ENCODE measurements at regions not wholly inside any gene's neighbourhood (a gene's known extent, or its start where the extent isn't known, plus 50 kb on each side); places are given as distances from the start of the nearest gene placed in this dataset.

DNA sequence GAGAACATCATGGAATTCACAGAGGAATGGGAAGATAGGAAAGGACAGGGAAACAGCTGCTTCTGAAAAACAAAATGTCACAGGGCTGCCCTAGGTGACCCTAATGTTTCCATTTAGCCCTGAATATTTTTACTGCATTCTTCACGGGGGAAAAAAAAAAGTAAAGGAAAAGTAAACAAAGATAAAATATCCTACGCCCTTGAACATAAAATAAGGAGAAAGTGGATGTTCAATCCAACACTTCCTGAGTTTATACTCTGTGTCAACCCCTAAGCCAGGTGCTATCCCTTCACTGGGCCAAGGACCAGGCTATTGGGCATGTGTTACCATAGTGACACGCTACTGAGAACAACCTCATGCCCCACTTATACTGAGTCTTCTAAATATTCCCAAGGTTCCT, 84.7 kb downstream of the FAM76B start:
- Histone ChIP-seq H3K4me3 (replicated peaks; ENCODE audit: low read depth, low read length) (no peak overlapping the region), H3K27me3 (replicated peaks; ENCODE audit: control insufficient read depth, insufficient read depth, low read length) (no peaks in the 10 kb centered on the region), H3K36me3 (ENCODE audit: control insufficient read depth, insufficient read depth, low read length) (no peaks in the 10 kb centered on the region)
- TF ChIP-seq, protein P1, sequence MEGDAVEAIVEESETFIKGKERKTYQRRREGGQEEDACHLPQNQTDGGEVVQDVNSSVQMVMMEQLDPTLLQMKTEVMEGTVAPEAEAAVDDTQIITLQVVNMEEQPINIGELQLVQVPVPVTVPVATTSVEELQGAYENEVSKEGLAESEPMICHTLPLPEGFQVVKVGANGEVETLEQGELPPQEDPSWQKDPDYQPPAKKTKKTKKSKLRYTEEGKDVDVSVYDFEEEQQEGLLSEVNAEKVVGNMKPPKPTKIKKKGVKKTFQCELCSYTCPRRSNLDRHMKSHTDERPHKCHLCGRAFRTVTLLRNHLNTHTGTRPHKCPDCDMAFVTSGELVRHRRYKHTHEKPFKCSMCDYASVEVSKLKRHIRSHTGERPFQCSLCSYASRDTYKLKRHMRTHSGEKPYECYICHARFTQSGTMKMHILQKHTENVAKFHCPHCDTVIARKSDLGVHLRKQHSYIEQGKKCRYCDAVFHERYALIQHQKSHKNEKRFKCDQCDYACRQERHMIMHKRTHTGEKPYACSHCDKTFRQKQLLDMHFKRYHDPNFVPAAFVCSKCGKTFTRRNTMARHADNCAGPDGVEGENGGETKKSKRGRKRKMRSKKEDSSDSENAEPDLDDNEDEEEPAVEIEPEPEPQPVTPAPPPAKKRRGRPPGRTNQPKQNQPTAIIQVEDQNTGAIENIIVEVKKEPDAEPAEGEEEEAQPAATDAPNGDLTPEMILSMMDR (IDR thresholded peaks at IDR 0.05; ENCODE audit: insufficient read depth, low read length, poor library complexity, severe bottlenecking) = no peak
- no peak for DNase-seq (ENCODE audit: extremely low read depth, insufficient read length)

DNA sequence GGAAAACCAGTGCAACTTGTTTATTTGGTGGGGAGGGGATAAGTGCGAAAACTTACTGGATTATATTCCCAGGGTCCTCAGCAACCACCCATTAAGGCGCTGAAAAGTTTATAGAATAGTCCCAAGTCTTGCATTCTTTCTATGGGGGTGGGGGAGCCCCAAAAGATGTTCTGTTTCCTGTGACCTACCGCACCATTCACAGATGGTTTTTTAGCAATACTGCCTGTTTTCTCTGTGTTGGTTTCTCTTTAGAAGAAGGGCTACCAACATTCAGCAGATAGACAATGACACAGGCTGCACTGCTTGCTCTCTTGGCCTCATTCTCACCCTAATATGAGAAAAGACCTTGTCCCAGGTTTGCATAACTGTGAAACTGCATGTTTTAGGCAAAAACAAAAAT, 86.5 kb downstream of the FAM76B start:
- no peak for DNase-seq (ENCODE audit: extremely low read depth, insufficient read length)
- TF ChIP-seq, protein P1 (IDR thresholded peaks at IDR 0.05; ENCODE audit: insufficient read depth, low read length, poor library complexity, severe bottlenecking) = no peak
- no peak overlapping the region for H3K4me3 ChIP-seq (replicated peaks; ENCODE audit: low read depth, low read length)
- no peaks in the 10 kb centered on the region for H3K36me3 ChIP-seq (ENCODE audit: control insufficient read depth, insufficient read depth, low read length)
- no peaks in the 10 kb centered on the region for H3K27me3 ChIP-seq (replicated peaks; ENCODE audit: control insufficient read depth, insufficient read depth, low read length)

DNA sequence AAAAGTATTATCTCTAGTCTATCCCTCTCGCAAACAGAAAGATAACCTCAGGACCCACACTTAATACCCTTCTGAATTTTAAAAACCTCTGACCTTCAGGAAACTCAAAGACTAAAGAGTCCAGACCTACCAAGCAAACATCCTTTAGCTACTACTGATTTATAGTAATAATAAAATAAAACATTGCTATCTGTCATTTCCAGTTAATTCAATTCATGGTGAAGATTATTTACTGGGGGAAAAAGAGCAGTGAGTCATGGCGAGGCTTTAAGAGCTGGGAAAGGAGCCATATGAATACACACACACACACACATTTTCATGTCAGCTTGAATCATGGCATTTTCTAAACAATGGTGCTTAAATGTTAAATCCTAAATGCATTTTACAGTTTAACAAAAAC, 87.1 kb downstream of the FAM76B start:
- TF ChIP-seq, protein P1 (IDR thresholded peaks at IDR 0.05; ENCODE audit: insufficient read depth, low read length, poor library complexity, severe bottlenecking) = no peak
- H3K27me3 ChIP-seq (replicated peaks; ENCODE audit: control insufficient read depth, insufficient read depth, low read length) = no peaks in the 10 kb centered on the region
- no peak overlapping the region for H3K4me3 ChIP-seq (replicated peaks; ENCODE audit: low read depth, low read length)
- no peak for DNase-seq (ENCODE audit: extremely low read depth, insufficient read length)
- H3K36me3 ChIP-seq (ENCODE audit: control insufficient read depth, insufficient read depth, low read length) = no peaks in the 10 kb centered on the region

DNA sequence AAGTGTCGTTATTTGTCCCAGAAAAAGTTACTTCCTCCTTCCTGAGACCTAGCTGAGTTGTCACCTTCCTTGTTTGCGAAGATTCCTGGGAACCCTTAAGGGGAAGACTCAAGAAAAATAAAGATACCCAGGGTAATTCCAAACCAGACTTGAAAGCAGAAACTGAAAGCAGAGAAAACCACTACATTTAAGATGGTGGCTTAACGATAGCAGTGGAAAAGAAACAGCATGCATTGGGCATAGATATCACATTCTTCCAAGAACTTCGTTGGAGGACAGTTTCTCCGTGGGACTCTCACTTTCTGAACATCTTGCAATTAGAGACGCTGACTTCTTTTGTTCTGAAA, 89.1 kb downstream of the FAM76B start:
- H3K27me3 ChIP-seq (replicated peaks; ENCODE audit: control insufficient read depth, insufficient read depth, low read length) = no peaks in the 10 kb centered on the region
- TF ChIP-seq, protein P1 (IDR thresholded peaks at IDR 0.05; ENCODE audit: insufficient read depth, low read length, poor library complexity, severe bottlenecking) = no peak
- peak overlapping the region; percentile 23; the same call in 1 of the 2 replicates for H3K4me3 ChIP-seq (replicated peaks; ENCODE audit: low read depth, low read length)
- no peaks in the 10 kb centered on the region for H3K36me3 ChIP-seq (ENCODE audit: control insufficient read depth, insufficient read depth, low read length)
- DNase-seq (ENCODE audit: extremely low read depth, insufficient read length) = no peak

DNA sequence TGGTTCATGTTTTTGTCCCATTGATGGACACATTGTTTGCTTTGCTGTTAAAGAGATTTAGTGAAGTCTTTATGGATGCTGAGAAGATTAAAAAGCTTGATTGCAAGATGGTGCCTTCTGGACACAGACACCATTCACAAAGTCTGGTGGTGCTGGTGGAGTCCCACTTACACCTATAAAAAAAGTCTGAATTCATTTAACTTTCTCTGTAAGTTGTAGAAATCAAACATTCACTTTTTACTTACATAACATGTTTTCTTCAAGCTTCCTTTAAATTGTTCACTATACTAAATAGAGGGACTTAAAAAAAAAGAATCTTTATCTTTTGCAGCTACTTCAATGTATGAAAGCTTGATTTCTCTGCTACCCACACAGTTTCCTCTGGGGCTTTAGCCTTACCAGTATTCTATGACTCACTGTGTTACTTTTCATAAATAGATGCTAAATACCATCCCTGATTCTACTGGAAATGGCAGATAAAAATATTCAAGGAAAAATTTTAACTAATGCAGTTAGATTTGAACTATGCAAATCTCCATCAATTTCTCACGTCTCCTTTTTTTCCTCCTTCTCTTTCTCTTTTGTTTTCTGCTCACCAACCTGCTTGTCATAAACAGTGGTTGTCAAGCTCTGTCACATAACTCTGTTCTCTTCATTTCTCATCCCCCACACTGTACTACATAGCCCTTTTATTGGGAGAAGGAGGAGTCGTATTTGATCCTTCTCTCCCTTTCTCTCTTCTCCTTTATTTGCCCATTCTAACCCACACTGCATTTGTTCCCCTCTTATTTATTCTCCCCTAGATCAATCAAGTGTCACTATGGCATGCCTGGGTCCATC, 89.7 kb downstream of the FAM76B start:
- Histone ChIP-seq H3K4me3 (replicated peaks; ENCODE audit: low read depth, low read length) (peak overlapping the region; percentile 23), H3K27me3 (replicated peaks; ENCODE audit: control insufficient read depth, insufficient read depth, low read length) (no peaks in the 10 kb centered on the region), H3K36me3 (ENCODE audit: control insufficient read depth, insufficient read depth, low read length) (no peaks in the 10 kb centered on the region)
- DNase-seq (ENCODE audit: extremely low read depth, insufficient read length) = no peak
- TF ChIP-seq, protein P1 (IDR thresholded peaks at IDR 0.05; ENCODE audit: insufficient read depth, low read length, poor library complexity, severe bottlenecking) = no peak

All from GM06990 (cell line).